Esophagus mucosa (tissue), 1 donor: ENCODE measurements at regions not wholly inside any gene's neighbourhood (a gene's known extent, or its start where the extent isn't known, plus 50 kb on each side); places are given as distances from the start of the nearest gene placed in this dataset.

Experiments
- ATAC-seq: fragments of 200-7000 bp; cut with Tn5 transposase; one replicate; pipeline ENCODE4 v1.9.1; 2020
- donor health status: DM: yes; HTN: yes; CAD: no.

DNA sequence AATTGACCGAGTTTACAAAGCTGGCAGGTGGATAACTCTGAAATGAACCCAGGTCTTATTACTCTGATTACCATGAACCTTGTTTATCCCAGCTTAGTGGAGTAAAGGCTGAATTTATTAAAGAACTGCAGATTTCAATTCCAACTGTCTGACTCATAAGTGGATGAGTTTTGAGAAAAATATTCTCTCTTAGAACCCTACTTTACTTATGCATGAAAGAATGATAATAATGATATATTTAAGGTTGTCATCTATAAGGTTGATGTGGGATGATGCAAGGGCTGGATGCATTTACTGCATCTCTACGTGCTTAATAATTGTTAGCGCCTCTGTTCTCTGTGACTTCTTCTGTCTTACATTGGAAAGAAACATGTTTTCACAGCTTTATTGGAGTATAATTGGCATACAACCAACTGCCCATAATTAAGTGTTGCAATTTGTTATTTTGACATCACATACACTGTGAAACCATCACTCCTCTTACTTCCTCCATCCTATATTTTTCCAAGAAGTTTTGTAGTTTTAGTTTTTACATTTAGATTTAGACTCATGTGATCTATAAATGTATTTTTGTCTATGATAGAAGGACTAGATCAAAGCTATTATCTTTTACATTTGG, 771.2 kb upstream of the ARRDC4 start:
- no peak for ATAC-seq

DNA sequence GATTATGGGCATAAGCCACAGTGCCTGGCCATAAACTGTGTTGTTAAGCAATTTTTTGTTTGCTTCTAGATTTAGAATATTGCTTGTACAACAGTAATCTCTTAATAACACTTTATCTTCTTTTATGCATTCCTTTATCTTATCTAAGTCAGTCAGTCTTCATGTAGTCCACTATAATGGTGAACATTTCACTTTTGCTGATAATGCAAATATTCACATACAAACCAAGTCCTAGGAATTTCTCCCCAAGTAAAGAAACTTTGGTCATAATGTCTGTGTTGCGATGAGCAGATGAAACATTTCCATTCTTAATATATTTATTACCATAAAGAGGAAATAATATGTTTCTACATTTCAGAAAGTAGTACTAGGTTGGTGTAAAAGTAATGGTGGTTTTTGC, 765.8 kb upstream of the ARRDC4 start:
- ATAC-seq = no peak

DNA sequence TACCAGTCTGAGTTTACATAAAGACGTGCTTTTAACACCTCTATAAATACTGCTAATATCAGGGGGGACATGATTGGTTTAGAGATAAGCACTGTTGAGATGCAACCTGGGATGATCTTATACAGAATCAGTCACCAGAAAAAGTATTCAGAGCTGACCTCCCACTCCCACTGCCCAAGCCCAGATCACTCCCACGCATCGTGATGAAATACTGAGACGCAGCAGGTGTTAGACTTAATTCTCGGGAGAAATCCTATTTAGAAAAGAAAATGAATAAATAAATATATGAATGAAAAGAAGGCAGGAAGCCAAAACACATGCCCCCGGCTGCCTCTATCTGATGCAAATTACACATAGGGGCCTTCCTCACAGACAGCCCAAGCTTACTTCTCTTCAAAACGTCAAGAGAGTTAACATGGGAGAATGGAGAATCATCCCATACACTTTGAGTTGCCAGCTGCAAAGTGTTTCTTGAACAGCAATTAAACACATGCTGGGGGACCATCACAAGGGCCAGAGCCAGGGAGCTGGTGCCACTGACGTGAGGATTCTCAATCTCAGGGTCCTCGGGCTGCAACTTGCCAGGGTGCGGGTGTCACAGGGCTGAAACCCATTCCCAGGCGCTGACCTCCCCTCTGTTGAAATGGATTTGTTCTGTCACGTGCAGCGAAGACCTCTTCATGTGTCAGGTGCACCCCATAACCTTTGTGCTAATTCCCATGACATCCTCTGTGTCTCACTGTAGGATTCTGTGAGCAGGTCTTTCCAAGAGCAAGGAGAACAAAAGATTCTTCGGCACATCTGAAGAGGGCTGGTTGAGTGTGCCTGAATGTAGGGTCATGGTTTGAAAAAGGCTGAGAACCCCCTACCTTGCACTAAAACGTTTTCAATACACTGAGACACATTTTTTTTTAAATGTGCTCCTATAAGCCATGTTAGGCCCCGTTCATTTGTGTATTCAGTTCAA, 764.2 kb upstream of the ARRDC4 start:
- no peak for ATAC-seq

DNA sequence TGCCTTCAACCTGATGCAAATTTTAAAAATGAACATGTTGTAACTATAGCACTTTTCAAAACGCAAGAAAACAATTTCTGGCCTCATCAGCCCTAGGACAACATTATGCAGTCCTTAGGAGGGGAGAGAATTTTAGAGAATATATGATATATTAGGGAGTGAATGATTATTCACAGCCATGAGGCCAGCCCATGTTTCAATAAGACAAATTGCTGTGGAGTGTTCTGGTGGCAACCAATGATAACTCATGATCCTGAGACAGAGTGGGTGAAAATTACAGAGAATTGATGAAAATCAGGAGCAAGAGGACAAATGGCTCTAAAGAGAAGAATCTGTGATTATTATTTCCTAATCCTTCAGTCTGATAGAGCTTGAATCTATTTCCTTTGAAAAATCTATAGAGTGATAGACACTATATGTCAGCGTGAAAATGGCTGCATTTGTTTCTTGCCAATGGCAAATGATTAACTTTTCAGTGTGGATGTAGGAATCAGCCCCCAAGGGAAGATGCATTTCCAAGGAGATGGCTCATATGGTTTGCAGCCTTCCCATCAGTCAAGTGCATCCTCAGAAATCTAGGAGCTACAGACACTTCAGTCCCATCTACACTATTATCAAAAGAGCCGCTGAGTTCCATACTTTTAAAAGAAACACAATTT, 761.0 kb upstream of the ARRDC4 start:
- no peak for ATAC-seq

DNA sequence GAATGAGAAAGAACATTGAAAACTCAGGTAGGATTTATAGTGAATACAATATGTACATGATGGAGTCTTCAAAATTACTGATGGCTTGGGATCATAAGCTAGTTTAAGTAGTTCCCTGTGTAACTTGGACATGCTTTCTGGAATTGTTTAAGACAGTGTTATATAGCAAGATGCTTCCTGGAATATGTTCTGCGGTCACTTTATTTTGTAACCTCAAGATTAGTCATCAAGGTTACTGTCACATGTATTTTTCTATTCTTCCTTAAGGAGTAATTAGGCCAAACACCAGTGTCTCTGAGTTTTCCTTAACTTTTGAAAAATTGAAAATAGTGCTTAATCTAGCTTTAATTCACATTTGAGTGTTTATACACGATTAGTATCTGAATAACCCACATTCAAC, 760.3 kb upstream of the ARRDC4 start:
- no peak for ATAC-seq

DNA sequence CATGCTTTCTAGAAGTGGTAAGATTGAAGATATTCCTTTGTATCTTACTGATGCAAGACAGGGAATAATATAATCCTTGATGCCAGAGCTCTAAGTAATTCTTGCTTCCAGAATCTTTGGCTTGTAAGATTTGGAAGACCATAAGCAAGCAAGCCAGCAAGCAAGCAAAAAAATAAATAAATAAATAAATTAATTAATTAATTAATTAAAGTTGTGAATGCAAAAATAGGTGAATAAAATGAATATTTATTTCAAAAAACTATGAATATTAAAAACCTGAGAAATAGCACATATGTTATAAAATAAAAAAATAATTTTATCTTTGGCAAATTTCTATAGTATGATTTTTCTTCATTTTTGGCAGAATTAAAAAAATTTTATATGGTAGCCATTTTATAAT, 750.2 kb upstream of the ARRDC4 start:
- no peak for ATAC-seq

DNA sequence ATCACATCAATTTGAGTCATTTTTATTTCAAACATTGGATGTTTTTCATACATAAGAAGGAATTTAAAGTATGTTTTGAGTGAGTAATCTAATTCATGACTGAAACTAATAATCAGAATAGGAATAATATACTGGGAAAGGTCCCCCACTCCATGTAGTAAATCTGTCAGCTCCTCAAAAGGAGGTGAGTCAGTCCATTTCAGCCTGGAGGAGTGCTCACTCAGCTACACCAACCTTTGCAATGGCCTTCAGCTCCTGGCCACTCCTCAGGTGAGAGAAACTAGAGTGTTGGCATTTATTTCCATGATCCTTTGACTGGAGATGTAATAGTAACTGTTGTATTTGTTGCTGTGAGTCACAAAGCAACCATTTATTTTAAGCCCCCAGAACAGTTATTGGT, 744.9 kb upstream of the ARRDC4 start:
- ATAC-seq = no peak

DNA sequence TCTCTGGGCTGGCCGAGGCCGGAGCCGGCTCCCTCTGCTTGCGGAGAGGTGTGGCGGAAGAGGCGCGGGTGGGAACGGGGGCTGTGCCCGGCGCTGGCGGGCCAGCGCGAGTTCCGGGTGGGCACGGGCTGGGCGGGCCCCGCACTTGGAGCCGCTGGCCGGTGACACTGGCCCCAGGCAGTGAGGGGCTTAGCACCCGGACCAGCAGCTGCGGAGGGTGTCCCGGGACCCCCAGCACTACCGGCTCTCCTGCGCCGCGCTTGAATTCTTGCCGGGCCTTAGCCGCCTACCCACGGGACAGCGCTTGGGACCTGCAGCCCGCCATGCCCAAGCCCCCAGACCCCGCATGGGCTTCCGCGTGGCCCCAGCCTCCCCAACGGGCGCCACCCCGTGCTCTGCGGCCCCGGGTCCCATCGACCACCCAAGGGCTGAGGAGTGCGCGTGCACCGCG, 736.3 kb upstream of the ARRDC4 start:
- ATAC-seq = no peak

DNA sequence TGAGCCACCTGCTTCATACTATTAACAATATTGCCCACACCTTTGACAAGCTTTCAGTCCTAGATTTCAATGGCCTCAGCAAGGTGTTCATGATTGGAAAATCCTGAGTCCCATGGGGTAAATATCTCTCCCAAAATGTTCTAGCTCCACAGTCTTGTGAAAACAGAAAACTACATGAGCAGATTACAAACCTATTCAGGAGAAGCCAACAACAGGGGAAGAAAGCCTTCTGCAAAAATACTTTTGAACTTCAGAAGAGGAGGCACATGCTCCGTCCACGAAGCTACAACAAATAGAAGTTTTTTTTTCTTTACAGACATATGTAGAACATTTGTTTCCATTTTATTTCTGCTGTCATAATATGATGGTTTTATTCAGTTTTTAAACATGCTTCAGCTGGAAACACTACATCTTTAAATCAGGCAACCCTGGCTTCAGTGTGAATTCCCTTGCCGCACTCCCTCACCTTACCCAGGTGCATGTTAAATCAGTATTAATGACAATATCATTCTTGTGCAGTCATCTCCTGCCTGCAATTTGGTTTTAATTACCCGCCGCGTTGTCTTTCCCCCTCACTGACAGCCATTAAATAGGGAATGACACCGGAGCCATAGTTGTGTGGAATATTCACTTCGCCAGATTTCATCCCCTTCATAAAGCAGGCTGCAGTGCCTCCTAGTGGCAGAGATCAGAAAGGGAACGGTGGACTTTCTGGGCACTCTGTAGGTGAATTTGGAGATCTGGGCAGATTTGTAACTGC, 725.5 kb upstream of the ARRDC4 start:
- no peak for ATAC-seq

DNA sequence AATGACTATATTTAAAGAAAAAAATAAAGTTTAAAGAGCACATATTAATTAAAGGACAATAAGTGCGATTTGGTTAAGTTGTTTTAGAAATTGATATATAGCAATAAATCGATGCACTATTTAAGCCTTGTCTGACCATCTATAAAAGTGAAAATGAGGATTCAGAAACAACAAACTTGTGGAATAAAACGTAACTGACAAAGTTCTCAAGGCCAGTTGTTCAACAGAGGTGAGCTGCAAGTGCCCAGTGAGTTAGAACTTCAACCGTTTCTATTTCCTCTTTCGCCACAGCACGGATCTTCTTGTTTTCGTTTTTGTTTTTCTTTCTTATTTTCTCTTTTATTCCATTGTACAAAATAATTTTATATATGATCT, 724.9 kb upstream of the ARRDC4 start:
- no peak for ATAC-seq

DNA sequence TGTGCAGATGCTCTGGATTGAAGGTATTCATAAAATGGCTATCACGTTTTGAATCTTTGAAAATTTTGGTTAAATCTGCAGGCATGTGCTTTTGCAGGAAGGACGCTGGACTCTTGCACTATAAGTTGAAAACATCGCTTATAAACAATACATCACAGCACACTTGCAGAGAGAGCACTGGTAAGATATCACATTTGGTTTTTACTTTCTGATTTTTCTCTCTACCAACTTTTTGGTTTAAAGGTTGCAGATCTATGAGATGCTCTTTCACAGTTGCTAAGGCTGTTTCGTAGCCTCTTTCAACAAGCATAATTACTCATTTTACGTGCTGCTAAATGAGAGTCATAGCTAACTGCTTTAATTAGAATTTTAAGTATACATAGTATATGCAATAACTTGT, 724.4 kb upstream of the ARRDC4 start:
- no peak for ATAC-seq

DNA sequence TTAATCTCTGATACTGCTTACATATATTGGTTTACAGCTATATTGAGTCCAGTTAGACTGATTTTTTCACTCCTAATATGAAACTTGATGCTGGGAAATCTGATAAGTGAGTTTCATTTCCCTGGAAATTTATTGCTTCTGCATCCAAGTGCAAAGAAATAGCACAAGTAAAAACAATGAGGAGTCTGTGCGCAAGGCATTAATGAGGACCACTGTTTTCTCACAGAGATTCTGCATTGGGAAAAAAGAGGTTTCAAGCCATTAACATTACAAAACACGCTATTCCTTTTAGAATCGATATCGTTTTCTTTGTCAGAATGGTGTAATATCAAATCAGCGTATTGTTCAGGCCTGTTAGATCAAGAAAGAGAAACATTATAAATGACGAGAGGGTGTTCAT, 723.3 kb upstream of the ARRDC4 start:
- no peak for ATAC-seq

DNA sequence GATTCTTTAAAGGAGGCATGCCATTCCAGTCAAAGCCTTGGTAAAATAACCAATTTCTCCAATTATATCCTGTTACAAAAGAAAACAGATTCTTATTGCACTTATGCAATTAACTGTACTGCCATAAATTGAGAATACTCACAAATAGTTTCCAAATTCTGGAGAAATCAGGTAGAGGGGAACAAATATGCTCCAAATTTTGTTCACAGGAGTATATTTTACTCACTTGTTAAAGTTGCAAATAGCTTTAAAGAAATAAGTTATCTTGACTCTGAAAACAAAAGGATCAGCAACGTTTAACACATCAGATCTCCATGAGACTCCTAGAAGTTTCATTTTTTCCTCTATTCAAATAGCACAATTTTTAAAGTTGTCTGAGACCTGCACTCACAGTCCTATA, 712.1 kb upstream of the ARRDC4 start:
- no peak for ATAC-seq

DNA sequence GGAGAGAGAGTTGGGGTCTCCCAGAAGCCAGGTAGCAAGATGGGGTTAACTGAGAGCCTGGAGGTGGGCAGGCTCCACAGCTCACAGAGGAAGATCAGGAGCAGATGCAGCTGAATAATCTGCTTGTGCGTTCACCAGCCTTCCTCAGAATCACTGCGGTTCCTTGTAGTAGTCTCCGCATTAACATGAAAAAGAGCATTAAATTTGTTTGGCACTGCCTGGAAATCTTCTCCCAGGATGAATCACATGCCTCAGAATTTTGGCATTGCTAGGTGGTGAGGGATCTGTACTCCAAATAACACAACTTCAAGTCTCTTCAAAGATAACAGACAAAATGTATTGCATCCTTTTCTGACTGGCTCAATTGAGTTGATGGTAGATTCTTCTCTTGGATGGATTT, 700.6 kb upstream of the ARRDC4 start:
- no peak for ATAC-seq

DNA sequence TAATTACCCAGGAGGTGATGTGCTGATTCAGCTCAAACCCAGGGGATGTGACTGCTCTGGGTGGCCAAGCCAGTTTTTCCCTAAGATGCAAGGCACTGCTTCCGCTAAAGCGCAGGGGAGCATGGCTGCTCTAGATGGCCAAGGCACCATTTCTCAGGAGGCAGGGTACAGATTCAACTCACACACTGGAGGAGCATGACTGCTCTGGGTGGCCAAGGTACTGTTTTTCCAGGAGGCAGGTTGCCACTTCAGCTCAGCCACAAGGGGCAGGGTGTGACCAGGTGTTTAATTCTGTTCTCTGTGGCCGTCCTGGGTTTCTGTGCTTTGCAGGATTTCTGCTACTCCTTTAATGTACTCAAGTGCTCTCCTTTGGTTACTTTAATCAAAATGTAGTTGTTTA, 659.3 kb upstream of the ARRDC4 start:
- no peak for ATAC-seq

DNA sequence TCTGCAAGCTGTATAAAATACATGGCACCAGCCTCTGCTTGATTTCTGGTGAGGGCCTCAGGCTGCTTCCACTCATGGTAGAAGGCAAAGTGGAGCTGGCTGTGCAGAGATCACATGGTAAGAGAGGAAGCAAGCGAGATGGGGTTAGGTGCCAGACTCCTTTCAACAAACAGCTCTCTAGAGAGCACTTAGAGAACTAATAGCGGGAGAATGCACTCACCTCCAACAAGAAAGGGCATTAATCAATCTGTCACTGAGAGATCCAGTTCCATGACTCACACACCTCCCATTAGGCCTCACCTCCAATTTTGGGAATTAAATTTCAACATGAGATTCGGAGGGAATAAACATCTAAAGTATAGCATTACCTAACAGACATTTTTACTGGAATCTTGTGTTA, 644.1 kb upstream of the ARRDC4 start:
- ATAC-seq = no peak

DNA sequence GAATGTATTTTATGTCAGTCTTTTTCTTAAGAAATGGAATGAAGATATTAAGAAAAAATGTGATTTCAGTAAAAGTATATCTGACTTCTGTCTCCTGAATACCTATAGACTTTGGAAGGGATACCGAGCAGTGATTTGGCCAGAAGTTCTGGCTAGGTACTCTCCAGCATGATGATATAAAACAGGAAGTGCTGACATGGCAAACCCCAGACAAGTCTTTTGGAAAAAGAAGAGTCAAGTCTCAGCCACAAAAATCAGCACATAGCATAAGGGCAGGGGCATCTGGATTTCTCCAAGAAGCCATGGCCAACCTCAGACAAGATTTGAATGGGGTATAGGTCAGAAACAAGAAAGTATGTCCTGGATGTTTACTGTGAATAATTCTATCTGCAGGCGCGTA, 643.3 kb upstream of the ARRDC4 start:
- no peak for ATAC-seq

DNA sequence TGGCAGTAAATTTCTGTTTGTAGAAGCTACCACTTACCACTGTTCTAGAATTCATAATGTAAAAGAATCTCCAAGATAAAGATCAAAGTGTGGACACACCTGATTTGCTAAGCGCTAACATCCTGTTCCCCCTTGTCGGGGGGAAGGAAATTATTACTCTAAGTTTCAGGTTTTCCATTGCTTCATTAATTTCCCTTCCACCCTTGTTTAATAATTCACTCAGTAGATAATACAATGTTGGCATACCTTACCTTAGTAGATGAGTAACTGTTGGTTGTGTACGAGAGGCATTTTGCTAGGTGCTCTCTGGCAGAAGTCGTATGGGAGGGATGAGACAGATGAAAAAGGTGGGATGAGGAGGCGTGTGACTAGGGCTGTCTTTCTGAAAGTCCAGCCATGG, 641.2 kb upstream of the ARRDC4 start:
- no peak for ATAC-seq

DNA sequence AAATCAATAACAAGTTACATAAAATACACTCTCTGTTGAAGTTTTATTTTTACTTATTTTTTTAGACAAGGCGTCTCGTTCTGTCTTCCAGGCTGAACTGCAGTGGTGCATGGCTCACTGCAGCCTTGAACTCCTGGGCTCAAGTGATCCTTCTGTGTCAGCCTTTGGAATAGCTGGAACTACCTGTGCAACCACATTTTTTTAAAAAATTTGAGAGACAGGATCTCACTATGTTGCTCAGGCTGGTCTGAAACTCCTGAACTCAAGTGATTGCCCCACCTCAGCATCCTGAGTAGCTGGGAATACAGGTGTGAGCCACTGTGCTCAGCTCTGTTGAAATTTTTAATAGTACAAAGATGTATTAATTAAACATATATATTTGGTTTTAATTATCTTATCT, 614.3 kb upstream of the ARRDC4 start:
- ATAC-seq = no peak

DNA sequence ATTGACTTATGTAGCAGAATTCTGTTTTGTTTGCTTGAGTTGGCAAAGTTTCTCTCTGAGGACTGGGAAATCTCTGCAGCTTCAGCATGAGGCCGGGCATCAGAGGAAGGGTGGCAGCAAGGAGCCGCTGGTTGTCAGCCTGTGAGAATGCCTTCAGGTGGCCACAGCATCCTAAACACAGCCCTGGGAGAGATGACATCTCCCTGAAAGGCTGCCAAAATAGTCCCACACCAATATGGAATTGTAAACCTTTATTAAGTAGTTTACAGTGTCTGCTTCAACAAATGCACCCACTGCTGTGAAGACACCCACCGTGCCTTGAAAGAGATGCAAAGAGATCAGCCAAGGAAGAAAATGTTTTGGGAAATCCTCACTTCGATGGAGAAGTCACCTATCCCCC, 609.7 kb upstream of the ARRDC4 start:
- ATAC-seq = no peak

DNA sequence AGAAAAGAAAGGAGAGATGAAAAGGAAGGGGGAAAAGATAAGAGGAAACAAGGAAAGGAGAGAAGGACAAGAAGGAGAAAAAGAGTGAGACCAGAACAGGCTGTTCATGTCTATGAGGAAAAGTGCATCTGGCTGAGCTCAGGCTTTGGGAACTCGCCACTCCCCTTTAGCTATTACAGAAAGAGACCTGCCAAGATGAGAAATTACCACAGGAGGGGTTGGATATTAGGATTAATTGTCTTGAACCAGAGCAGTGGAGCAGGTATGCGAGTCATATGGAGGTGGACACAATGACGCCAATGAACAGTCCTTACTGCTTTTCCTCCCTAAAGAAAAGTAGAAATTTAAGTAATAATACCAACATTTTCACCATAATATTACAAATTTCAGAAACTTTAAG, 577.0 kb upstream of the ARRDC4 start:
- ATAC-seq = no peak

DNA sequence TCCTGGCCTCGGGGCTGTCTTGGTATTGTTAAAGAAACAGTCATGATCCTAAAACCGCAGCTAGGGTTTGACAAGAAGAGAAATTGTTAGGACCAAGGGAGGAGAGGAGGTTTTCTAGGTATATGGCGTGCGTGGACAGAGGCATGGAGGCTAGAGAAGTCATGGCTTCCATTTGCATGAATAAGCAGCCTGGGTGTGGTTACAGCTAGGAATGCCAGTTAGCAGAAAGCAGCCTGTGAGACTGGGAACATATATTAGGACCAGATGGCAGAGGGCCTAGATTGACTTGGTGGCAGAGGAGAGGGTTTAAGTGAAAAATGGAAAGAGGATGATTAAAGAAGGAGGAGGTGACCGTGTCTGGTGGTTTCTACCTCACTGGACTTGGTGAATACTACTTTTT, 573.6 kb upstream of the ARRDC4 start:
- ATAC-seq = no peak

DNA sequence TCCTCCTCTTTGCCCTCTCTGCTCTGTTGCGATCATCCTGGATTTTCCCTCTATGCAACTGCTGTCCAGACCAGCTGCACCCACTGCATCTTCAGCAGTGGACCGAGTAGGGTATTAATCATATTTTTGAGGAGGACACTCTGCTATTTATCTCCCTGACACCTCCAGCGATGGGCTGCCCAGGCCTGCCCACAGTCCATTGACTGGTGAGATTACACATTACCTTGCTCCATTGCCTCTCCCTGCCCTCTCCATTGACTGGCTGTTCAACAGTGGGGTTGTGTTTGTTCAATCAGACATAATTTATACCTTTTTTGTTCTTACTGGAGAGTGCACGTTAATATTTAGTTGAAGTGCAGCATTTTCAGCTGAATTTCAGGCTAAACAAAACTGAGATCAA, 559.3 kb upstream of the ARRDC4 start:
- no peak for ATAC-seq
